ENCODE measurements at regions not wholly inside any gene's neighbourhood (a gene's known extent, or its start where the extent isn't known, plus 50 kb on each side); places are given as distances from the start of the nearest gene placed in this dataset.
A peak's percentile ranks its signal among the peaks of the same experiment; 100 is the strongest.

DNA sequence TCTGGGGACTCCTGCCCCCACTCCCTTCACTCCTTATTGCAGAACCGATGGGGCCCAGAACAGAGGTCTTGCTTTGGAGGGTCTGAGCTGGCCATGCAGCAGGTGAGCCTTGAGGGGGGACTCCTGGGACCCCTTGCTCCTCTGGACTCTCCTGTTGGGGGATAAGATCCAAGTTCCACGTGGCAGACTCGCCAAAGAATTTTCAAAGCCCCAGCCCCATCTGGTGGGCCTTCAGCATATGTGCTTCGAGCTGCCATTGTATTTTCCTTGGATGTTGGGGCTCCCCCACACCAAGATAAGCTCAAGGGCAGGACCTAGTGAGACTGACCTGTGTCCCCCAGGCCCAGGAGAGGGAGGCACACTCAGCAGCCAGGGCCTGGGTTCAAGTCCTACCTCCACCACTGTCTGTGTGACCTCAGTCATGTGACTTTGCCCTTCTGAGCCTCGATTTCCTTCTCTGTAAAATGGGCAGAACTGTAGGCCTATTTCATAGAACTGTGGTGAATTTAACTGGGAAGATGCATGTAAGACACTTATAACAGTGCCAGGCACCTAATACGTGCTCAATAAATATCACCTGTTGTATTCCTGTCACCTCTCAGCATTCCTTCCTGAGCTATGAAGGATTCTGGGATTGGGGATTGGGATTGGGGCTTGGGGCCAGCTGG is 115.5 kb downstream of the VEGFA start (continued):
- TF ChIP-seq TSC22D4 (tag; IDR thresholded peaks at IDR 0.05), result no peak
- peak; percentile 94 for TF ChIP-seq ESRRA (IDR thresholded peaks at IDR 0.05; ENCODE audit: borderline replicate concordance, low read depth)
- TF ChIP-seq, protein P1, sequence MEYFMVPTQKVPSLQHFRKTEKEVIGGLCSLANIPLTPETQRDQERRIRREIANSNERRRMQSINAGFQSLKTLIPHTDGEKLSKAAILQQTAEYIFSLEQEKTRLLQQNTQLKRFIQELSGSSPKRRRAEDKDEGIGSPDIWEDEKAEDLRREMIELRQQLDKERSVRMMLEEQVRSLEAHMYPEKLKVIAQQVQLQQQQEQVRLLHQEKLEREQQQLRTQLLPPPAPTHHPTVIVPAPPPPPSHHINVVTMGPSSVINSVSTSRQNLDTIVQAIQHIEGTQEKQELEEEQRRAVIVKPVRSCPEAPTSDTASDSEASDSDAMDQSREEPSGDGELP (CRISPR knock-in tag; IDR thresholded peaks at IDR 0.05; ENCODE audit: borderline replicate concordance), result peak; percentile 32; the same call in 1 of the 2 replicates
- no peak for TF ChIP-seq PPARD (CRISPR knock-in tag; IDR thresholded peaks at IDR 0.05)
- peak; percentile 82 for TF ChIP-seq ADNP (tag; IDR thresholded peaks at IDR 0.05)
- TF ChIP-seq ZNF146 (CRISPR knock-in tag; IDR thresholded peaks at IDR 0.05; ENCODE audit: unreplicated experiment), result peak; percentile 6
- TF ChIP-seq CBX8 (IDR thresholded peaks at IDR 0.05; ENCODE audit: borderline replicate concordance, extremely low read depth, low read depth, low read length, poor library complexity, severe bottlenecking), result no peak
- no peak for TF ChIP-seq NR1H2 (CRISPR knock-in tag; IDR thresholded peaks at IDR 0.05)
- no peak for TF ChIP-seq ZNF184 (CRISPR knock-in tag; IDR thresholded peaks at IDR 0.05)
- TF ChIP-seq, protein P2, sequence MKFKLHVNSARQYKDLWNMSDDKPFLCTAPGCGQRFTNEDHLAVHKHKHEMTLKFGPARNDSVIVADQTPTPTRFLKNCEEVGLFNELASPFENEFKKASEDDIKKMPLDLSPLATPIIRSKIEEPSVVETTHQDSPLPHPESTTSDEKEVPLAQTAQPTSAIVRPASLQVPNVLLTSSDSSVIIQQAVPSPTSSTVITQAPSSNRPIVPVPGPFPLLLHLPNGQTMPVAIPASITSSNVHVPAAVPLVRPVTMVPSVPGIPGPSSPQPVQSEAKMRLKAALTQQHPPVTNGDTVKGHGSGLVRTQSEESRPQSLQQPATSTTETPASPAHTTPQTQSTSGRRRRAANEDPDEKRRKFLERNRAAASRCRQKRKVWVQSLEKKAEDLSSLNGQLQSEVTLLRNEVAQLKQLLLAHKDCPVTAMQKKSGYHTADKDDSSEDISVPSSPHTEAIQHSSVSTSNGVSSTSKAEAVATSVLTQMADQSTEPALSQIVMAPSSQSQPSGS (CRISPR knock-in tag; IDR thresholded peaks at IDR 0.05), result no peak
- TF ChIP-seq TOE1 (IDR thresholded peaks at IDR 0.05; ENCODE audit: borderline replicate concordance), result peak; percentile 69; the same call in 1 of the 2 replicates
- no peak for TF ChIP-seq TOE1 (CRISPR knock-in tag; IDR thresholded peaks at IDR 0.05; ENCODE audit: borderline replicate concordance, low read depth)
- no peak for TF ChIP-seq NR2C1 (IDR thresholded peaks at IDR 0.05)
- 0 out of 2 replicates have a peak, but pooled peaks have one; percentile 20 for TF ChIP-seq NR2C1 (tag; IDR thresholded peaks at IDR 0.05)
- TF ChIP-seq, protein P3, sequence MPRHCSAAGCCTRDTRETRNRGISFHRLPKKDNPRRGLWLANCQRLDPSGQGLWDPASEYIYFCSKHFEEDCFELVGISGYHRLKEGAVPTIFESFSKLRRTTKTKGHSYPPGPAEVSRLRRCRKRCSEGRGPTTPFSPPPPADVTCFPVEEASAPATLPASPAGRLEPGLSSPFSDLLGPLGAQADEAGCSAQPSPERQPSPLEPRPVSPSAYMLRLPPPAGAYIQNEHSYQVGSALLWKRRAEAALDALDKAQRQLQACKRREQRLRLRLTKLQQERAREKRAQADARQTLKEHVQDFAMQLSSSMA (CRISPR knock-in tag; IDR thresholded peaks at IDR 0.05), result no peak
- TF ChIP-seq RAD51 (IDR thresholded peaks at IDR 0.05; ENCODE audit: borderline replicate concordance, low read depth), result peak; percentile 54
- TF ChIP-seq SUPT5H (IDR thresholded peaks at IDR 0.05), result no peak
- TF ChIP-seq ZNF133 (CRISPR knock-in tag; IDR thresholded peaks at IDR 0.05), result no peak
- no peak for TF ChIP-seq STAG1 (CRISPR knock-in tag; IDR thresholded peaks at IDR 0.05; ENCODE audit: borderline replicate concordance)
- TF ChIP-seq, protein P4, sequence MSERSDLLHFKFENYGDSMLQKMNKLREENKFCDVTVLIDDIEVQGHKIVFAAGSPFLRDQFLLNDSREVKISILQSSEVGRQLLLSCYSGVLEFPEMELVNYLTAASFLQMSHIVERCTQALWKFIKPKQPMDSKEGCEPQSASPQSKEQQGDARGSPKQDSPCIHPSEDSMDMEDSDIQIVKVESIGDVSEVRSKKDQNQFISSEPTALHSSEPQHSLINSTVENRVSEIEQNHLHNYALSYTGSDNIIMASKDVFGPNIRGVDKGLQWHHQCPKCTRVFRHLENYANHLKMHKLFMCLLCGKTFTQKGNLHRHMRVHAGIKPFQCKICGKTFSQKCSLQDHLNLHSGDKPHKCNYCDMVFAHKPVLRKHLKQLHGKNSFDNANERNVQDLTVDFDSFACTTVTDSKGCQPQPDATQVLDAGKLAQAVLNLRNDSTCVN (CRISPR knock-in tag; IDR thresholded peaks at IDR 0.05), result no peak
- TF ChIP-seq RFX7 (CRISPR knock-in tag; IDR thresholded peaks at IDR 0.05), result no peak
- TF ChIP-seq, protein P5, sequence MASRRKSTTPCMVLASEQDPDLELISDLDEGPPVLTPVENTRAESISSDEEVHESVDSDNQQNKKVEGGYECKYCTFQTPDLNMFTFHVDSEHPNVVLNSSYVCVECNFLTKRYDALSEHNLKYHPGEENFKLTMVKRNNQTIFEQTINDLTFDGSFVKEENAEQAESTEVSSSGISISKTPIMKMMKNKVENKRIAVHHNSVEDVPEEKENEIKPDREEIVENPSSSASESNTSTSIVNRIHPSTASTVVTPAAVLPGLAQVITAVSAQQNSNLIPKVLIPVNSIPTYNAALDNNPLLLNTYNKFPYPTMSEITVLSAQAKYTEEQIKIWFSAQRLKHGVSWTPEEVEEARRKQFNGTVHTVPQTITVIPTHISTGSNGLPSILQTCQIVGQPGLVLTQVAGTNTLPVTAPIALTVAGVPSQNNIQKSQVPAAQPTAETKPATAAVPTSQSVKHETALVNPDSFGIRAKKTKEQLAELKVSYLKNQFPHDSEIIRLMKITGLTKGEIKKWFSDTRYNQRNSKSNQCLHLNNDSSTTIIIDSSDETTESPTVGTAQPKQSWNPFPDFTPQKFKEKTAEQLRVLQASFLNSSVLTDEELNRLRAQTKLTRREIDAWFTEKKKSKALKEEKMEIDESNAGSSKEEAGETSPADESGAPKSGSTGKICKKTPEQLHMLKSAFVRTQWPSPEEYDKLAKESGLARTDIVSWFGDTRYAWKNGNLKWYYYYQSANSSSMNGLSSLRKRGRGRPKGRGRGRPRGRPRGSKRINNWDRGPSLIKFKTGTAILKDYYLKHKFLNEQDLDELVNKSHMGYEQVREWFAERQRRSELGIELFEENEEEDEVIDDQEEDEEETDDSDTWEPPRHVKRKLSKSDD (conservative IDR thresholded peaks at IDR 0.05; ENCODE audit: low read length), result no peak

Measured in K562 (cell line).